BLaER1 treated with 17β-estradiol and CSF1 and Interleukin-3, amounts not matched to agents 10 nM and 100 nM (cell line): ENCODE measurements at regions not wholly inside any gene's neighbourhood (a gene's known extent, or its start where the extent isn't known, plus 50 kb on each side); places are given as distances from the start of the nearest gene placed in this dataset.

ENCODE experiments used
- H3K27ac ChIP-seq, 11 experiments: shearing (Covaris generic); formaldehyde crosslinking; 2 replicates each; pipeline ENCODE4 v1.8.1; 2022
- H3K27me3 ChIP-seq, 11 experiments: shearing (Covaris generic); formaldehyde crosslinking; 2 replicates each; pipeline ENCODE4 v1.8.1; 2022
- H3K36me3 ChIP-seq, 11 experiments: shearing (Covaris generic); formaldehyde crosslinking; 2 replicates each; pipeline ENCODE4 v1.8.1; 2022
- H3K4me1 ChIP-seq, 10 experiments: shearing (Covaris generic); formaldehyde crosslinking; 2 replicates each; pipeline ENCODE4 v1.8.1; 2022
- H3K4me2 ChIP-seq, 11 experiments: shearing (Covaris generic); formaldehyde crosslinking; 2 replicates each; pipeline ENCODE4 v1.8.1; 2022
- H3K4me3 ChIP-seq, 10 experiments: shearing (Covaris generic); formaldehyde crosslinking; 2 replicates each; pipeline ENCODE4 v1.8.1; 2022
- H3K9ac ChIP-seq, 11 experiments: shearing (Covaris generic); formaldehyde crosslinking; 2 replicates each; pipeline ENCODE4 v1.8.1; 2022
- H3K9me3 ChIP-seq, 11 experiments: shearing (Covaris generic); formaldehyde crosslinking; replicated peaks in 1 of 11; 2 replicates each; pipeline ENCODE4 v1.8.1; 2022
- H4K20me1 ChIP-seq, 11 experiments: shearing (Covaris generic); formaldehyde crosslinking; 2 replicates each; pipeline ENCODE4 v1.8.1; 2022
- Cebpa-rat ChIP-seq, 11 experiments: shearing (Covaris generic); IDR thresholded peaks; 2 replicates each; pipeline ENCODE4 v1.8.1; 2022

DNA sequence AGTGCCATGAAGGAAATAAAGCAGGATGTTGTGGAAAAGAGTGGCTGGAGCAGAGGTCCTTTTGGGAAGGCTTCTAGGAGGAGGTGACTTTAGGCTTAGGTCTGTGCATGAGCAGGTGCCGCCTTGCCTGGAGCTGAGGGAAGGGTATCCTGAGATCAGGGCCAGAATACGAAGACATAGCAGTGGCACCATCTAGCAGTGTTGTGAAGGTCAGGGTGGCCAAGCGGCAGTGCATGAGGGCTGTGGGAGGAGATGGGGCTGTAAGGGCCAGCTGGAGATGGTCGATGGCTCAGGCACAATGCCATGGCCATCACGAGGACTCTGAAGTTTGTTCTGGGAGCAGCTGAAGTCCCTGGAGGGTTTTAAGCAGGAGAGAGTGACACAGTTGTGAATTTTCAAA, 219.5 kb downstream of the PTPRU start:
- Histone ChIP-seq H3K27ac (no peak overlapping the region), H3K9me3 (peaks cover 0 to 7% (median 0%) of the 10 kb centered on the region in 11 experiments; a peak in 2 of 22 replicates), H3K4me2 (no peak overlapping the region), H3K9ac (no peak overlapping the region), H4K20me1 (peaks cover 0 to 10% (median 0%) of the 10 kb centered on the region in 11 experiments; a peak in 2 of 22 replicates), H3K4me1 (peaks cover 0 to 4% (median 0%) of the 10 kb centered on the region in 10 experiments; a peak in 1 of 20 replicates), H3K27me3 (peaks cover 0 to 7% (median 0%) of the 10 kb centered on the region in 11 experiments; a peak in 3 of 22 replicates), H3K36me3 (no peaks in the 10 kb centered on the region), H3K4me3 (no peak overlapping the region)
- TF ChIP-seq Cebpa-rat (IDR thresholded peaks at IDR 0.05), result no peak

DNA sequence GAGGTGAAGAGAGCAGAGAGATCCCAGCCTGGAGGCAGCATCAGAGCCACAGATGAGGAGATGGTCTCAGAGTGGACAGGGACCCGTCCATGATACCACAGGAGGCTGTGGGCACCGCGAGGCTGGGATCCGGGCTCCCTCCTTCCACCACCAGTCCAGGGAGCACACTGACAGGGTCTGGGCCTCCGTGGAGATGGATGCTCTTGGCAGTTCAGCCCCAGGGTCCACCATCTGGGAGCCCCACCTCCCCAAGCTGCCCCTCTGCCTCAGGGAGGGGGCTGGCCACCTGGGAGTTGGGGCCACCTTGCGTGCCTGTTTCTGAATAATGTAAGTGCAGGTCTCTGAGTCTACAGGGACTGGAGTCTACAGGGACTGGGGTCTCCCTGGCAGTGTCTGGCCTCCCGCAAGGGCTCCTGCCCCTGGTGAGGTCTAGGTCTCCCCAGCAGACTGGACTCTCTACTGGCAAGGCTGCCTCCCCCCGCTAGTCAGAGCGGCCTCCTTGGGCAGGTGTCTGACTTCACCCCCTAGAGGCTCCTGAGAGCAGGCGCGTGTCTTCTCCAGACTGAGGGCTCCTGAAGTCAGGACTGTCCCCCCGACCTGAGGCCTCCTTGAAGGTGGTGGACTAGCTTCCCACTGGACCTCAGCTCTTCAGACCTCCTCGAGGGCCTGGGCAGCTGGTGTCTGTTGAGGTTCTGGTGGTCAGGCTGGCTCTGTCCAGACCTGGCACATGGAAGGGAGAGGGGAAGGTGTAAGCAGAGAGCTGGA, 218.5 kb downstream of the PTPRU start:
- H3K27me3 ChIP-seq, result peaks cover 0 to 7% (median 0%) of the 10 kb centered on the region in 11 experiments; a peak in 3 of 22 replicates
- TF ChIP-seq Cebpa-rat (IDR thresholded peaks at IDR 0.05), result no peak
- no peak overlapping the region for H3K4me2 ChIP-seq
- peaks cover 0 to 4% (median 0%) of the 10 kb centered on the region in 10 experiments; a peak in 1 of 20 replicates for H3K4me1 ChIP-seq
- H3K9me3 ChIP-seq, result peaks cover 0 to 7% (median 0%) of the 10 kb centered on the region in 11 experiments; a peak in 2 of 22 replicates
- peaks cover 0 to 10% (median 0%) of the 10 kb centered on the region in 11 experiments; a peak in 1 of 22 replicates for H4K20me1 ChIP-seq
- no peak overlapping the region for H3K9ac ChIP-seq
- no peak overlapping the region for H3K4me3 ChIP-seq
- no peak overlapping the region for H3K27ac ChIP-seq
- H3K36me3 ChIP-seq, result no peaks in the 10 kb centered on the region

DNA sequence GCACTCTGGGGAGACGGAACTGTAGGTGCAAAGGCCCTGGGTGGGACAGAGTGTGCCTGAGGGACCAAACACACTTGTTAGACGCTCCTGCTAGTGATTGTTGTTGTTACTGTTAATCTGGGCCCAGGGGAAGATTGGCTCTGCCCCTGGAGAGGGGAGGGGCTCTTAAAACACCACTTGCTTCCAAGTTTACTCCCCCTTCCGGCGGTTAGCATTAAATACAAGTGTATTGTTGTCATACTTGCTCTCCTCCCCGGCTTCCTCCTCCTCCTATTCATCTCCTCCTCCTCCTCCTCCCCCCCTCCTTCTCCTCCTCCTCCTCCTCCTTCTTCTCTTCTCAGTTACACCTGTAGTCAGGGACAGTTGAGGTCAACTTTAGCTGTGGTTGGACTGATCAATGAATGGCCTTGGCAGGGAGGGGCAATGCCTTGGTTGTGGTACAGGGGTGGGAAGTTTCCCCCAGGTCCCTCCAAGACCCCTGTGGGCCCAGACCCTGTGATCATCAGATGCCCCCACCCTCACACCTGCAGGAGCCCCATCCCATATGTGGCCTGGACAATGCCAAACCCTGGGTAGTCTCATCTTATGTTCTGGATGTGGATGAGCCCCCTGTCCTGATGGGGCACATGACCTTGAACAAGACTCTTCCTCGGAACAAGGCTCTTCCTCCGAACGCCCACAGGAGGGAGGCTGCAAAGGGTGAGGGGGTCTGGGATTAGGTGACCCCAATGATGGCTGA, 217.3 kb downstream of the PTPRU start:
- Histone ChIP-seq H3K4me1 (0 out of 20 replicates have a peak, but pooled peaks cover 0 to under 1% (median 0%) of the 10 kb centered on the region in 10 experiments), H3K27me3 (peaks cover 0 to 3% (median 0%) of the 10 kb centered on the region in 11 experiments; a peak in 2 of 22 replicates), H3K9me3 (peaks cover 0 to 7% (median 0%) of the 10 kb centered on the region in 11 experiments; a peak in 2 of 22 replicates), H4K20me1 (no peaks in the 10 kb centered on the region), H3K9ac (no peak overlapping the region), H3K36me3 (no peaks in the 10 kb centered on the region), H3K27ac (no peak overlapping the region), H3K4me2 (no peak overlapping the region), H3K4me3 (no peak overlapping the region)
- no peak for TF ChIP-seq Cebpa-rat (IDR thresholded peaks at IDR 0.05)

DNA sequence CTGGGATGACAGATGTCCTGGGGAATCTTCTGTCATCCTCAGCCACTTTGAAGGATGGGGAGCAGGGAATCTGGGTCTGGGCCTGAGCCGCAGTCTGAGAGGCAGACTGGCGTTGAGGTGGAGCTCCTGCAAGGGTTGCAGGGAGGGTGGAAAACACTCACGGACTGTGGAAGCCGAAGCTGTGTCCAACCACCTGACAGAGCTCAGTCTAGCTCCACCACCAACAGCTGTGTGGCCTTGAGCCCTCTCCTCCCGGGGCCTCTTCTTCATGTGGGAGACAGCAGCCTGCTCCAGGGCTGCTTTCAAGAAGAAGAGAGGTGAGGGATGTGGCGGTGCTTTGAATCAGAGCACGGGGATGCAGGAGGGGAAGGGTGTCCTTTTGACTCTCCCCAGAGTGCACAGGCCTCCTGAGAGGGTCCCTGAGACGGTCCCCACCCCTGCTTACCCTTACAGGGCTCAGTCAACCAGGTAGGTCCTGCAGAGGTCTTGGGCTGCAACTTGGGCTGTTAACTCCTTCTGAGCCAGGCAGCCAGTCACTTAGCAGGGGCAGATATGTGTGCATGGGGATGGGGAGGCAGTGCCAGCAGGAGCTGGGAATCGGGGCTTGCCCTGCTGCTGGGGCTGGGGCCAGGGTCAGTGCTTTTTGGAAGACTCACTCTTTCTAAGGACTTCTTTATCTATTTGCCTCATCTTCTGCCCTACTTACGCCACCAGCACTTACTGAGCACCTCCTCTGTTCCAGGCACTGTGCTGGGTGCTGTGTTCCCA, 216.3 kb downstream of the PTPRU start:
- Histone ChIP-seq H3K4me3 (no peak overlapping the region), H3K36me3 (no peaks in the 10 kb centered on the region), H3K27ac (no peak overlapping the region), H3K4me1 (no peaks in the 10 kb centered on the region), H3K27me3 (no peaks in the 10 kb centered on the region), H4K20me1 (no peaks in the 10 kb centered on the region), H3K9ac (no peak overlapping the region), H3K4me2 (no peak overlapping the region), H3K9me3 (peaks cover 0 to 7% (median 0%) of the 10 kb centered on the region in 11 experiments; a peak in 2 of 22 replicates)
- TF ChIP-seq Cebpa-rat (IDR thresholded peaks at IDR 0.05), result no peak

DNA sequence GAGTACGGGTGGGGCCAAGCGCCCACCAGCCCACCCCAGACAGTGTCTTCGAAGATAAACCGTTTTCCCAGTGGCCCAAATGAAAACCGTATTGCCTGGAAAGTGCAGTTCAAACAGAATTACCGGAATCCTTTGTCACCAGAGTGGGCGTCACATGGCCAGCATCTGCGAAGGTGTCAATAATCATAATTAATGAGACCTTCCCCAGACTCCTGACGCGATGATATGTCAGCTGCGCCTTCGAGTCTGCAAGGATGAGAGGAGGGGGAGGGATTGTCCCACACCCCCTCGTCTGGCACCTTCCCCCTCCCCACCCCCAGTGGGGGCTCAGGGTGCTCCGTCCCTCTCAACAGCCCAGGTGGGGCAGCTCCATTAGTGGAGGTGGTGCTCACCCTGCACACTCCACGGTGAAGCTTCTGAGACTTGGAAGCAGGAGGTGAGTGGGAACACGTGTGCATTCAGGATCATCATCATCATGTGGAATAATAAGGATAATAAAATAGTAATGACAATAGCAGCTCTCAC, 215.1 kb downstream of the PTPRU start:
- Histone ChIP-seq H3K27ac (no peak overlapping the region), H3K9me3 (peaks cover 0 to 2% (median 0%) of the 10 kb centered on the region in 11 experiments; a peak in 1 of 22 replicates), H3K27me3 (no peaks in the 10 kb centered on the region), H3K4me3 (no peak overlapping the region), H4K20me1 (0 out of 22 replicates have a peak, but pooled peaks cover 0 to 4% (median 0%) of the 10 kb centered on the region in 11 experiments), H3K9ac (no peak overlapping the region), H3K4me2 (no peak overlapping the region), H3K4me1 (no peaks in the 10 kb centered on the region), H3K36me3 (no peaks in the 10 kb centered on the region)
- no peak for TF ChIP-seq Cebpa-rat (IDR thresholded peaks at IDR 0.05)

DNA sequence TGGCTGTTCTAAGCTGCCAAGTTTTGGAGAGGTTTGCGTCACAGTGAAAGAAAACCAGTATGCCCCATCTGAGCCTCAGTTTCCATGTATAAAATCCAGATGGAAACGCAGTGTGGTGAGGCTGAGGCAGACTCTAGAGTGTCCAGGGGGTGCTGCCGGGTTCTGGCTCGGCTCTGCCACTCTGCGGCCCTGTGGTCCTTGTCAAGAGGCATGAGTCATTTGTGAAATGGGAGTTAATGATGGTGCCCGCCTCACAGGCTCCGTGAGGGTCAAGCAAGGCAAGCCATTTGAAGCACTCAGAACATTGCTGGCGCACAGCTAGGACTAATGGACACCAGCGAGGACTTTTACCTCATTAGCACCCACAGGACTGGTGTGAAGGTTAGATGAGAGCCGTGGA, 214.3 kb downstream of the PTPRU start:
- Histone ChIP-seq H3K27ac (no peak overlapping the region), H3K9me3 (no peaks in the 10 kb centered on the region), H3K27me3 (no peaks in the 10 kb centered on the region), H3K4me2 (no peak overlapping the region), H3K9ac (no peak overlapping the region), H4K20me1 (0 out of 22 replicates have a peak, but pooled peaks cover 0 to 5% (median 0%) of the 10 kb centered on the region in 11 experiments), H3K4me1 (no peaks in the 10 kb centered on the region), H3K4me3 (no peak overlapping the region), H3K36me3 (no peaks in the 10 kb centered on the region)
- TF ChIP-seq Cebpa-rat (IDR thresholded peaks at IDR 0.05), result no peak

DNA sequence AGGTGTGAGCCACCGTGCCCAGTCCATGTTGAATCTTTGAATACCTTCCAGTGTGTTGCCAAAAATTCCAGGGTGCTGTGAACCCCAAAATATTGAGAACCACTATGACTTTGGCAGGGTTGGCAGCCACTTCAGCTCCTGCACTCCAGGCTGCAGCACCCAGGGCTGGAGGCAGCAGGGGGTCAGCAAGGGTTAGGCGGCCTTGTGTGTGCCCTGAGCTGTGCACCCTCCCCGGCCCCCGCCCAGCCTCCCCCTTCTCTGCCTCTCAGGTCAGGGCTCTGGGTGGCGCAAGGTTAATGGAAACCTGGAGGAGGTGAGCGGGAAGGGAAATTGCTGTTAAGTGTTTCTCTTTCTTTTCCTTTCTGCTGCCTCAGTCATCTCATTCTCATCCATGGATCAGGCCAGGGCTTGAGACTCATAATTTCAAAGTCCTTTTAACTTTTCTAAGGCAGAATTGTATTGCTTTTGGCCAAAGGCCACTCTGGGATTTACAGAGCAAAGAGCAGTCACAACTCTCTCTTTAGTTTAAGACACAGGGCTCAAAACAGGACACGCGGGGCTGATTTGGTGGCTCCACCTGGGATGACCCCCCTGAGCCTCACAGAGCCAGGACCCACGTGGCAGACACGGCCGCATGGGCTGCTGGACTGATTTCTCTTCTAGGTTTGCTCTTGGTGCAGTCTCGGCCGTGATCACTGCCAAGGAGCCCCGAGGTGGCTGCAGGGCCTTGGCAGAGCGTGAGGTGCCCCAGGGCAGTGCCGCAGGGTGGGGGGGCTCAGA, 212.3 kb downstream of the PTPRU start:
- Histone ChIP-seq H3K4me1 (peaks cover 0 to 5% (median under 1%) of the 10 kb centered on the region in 10 experiments; a peak in 8 of 20 replicates), H3K9me3 (no peaks in the 10 kb centered on the region), H3K36me3 (no peaks in the 10 kb centered on the region), H4K20me1 (0 out of 22 replicates have a peak, but pooled peaks cover 0 to 5% (median 0%) of the 10 kb centered on the region in 11 experiments), H3K27ac (no peak overlapping the region), H3K4me3 (no peak overlapping the region), H3K27me3 (no peaks in the 10 kb centered on the region), H3K9ac (no peak overlapping the region), H3K4me2 (no peak overlapping the region)
- no peak for TF ChIP-seq Cebpa-rat (IDR thresholded peaks at IDR 0.05)

DNA sequence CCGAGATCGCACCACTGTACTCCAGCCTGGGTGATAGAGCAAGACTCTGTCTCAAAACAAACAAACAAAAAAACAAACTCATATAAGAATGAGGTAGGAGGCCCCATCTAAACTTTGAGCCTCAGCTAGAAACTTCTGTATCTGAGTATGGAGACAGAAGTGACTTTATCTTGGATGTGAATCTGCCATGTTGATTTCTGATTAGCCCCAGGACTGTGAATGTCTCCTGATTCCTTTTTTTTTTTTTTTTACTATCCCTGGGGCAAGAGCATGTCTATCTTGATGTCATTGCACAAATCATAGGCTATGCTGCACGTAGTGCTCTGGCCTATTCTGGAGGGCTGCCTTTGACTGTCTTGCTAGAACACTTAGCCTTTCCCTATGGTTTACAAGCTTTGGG, 211.0 kb downstream of the PTPRU start:
- Histone ChIP-seq H3K36me3 (no peaks in the 10 kb centered on the region), H3K27me3 (no peaks in the 10 kb centered on the region)

More for the DNA sequence above, 211.0 kb downstream of the PTPRU start:
- H3K4me2 ChIP-seq, result no peak overlapping the region
- 0 out of 22 replicates have a peak, but pooled peaks cover 0 to 5% (median 0%) of the 10 kb centered on the region in 11 experiments for H4K20me1 ChIP-seq
- no peak overlapping the region for H3K9ac ChIP-seq
- H3K27ac ChIP-seq, result no peak overlapping the region
- H3K4me1 ChIP-seq, result peaks cover 0 to 18% (median 4%) of the 10 kb centered on the region in 10 experiments; a peak in 9 of 20 replicates
- TF ChIP-seq Cebpa-rat (IDR thresholded peaks at IDR 0.05), result no peak
- H3K4me3 ChIP-seq, result no peak overlapping the region
- no peaks in the 10 kb centered on the region for H3K9me3 ChIP-seq
